Stimulated activated CD8-positive, alpha-beta memory T cell treated with anti-CD3 and anti-CD28 coated beads, Interleukin-7, amount 100 ng/mL, for 24 hours (primary cell): ENCODE measurements at regions not wholly inside any gene's neighbourhood (a gene's known extent, or its start where the extent isn't known, plus 50 kb on each side); places are given as distances from the start of the nearest gene placed in this dataset.

ENCODE experiments used
- DNase-seq: peaks from one replicate; pipeline ENCODE4 v3.0.0-alpha.2; 2020; ENCODE audit warnings: low read depth

GRCh38 chr11:70796648-70797227 lies 398.4 kb downstream of the CTTN start:
- no peak for DNase-seq

- DNase-seq: no peak
These were observed 400.0 kb downstream of the CTTN start for GRCh38 chr11:70798296-70798695.

GRCh38 chr11:70799386-70799785 lies 401.1 kb downstream of the CTTN start:
- DNase-seq: no peak

GRCh38 chr11:70802185-70802584 lies 403.9 kb downstream of the CTTN start:
- DNase-seq: no peak

- DNase-seq: no peak
These were observed 406.0 kb downstream of the CTTN start for GRCh38 chr11:70804139-70804837.

GRCh38 chr11:70805243-70805642 lies 406.9 kb downstream of the CTTN start:
- no peak for DNase-seq

GRCh38 chr11:70805971-70806370 lies 407.6 kb downstream of the CTTN start:
- DNase-seq: no peak

- DNase-seq: no peak
These were observed 408.3 kb downstream of the CTTN start for GRCh38 chr11:70806461-70807194.

GRCh38 chr11:70807195-70807543 lies 408.8 kb downstream of the CTTN start:
- no peak for DNase-seq

- no peak for DNase-seq
These were observed 410.5 kb downstream of the CTTN start for GRCh38 chr11:70808686-70809375.

GRCh38 chr11:70810133-70810532 lies 411.8 kb downstream of the CTTN start:
- no peak for DNase-seq

- DNase-seq: no peak
These were observed 412.4 kb downstream of the CTTN start for GRCh38 chr11:70810681-70811080.

- DNase-seq: no peak
These were observed 413.2 kb downstream of the CTTN start for GRCh38 chr11:70811483-70811882.

GRCh38 chr11:70811915-70812314 lies 413.6 kb downstream of the CTTN start:
- DNase-seq: no peak

GRCh38 chr11:70812472-70812871 lies 414.1 kb downstream of the CTTN start:
- DNase-seq: no peak

- no peak for DNase-seq
These were observed 415.3 kb downstream of the CTTN start for GRCh38 chr11:70813651-70814050.

- DNase-seq: no peak
These were observed 417.1 kb downstream of the CTTN start for GRCh38 chr11:70815485-70815832.

- no peak for DNase-seq
These were observed 417.9 kb downstream of the CTTN start for GRCh38 chr11:70816156-70816678.

- no peak for DNase-seq
These were observed 420.0 kb downstream of the CTTN start for GRCh38 chr11:70818351-70818750.

- DNase-seq: no peak
These were observed 420.7 kb downstream of the CTTN start for GRCh38 chr11:70819022-70819421.

GRCh38 chr11:70820311-70820710 lies 422.0 kb downstream of the CTTN start:
- no peak for DNase-seq

- no peak for DNase-seq
These were observed 422.4 kb downstream of the CTTN start for GRCh38 chr11:70820712-70821111.

- no peak for DNase-seq
These were observed 425.4 kb downstream of the CTTN start for GRCh38 chr11:70823771-70824170.
